ENCODE measurements at regions not wholly inside any gene's neighbourhood (a gene's known extent, or its start where the extent isn't known, plus 50 kb on each side); places are given as distances from the start of the nearest gene placed in this dataset.

DNA sequence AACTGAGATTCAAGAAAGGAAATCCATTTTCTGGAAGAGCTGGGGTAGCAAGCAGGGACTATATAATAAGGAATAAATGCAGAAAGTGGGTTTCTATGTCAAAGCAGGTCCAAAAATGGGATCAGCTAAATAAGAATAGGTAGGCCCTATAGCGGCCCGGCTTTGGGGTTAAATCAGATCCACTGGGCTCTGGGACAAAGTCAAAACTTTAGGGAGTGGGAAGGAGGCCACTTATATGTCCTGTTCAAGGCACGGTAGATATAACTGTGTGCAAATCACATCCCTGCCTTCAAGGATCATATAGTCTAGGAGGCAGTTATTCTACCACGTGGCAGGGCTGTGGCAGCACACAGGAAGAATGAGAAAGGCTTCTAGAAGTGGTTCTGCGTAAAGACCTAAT is 191.4 kb upstream of the CDYL start:
- H3K27me3 Mint-ChIP-seq = peaks cover 3% of the 10 kb centered on the region
- no peaks in the 10 kb centered on the region for H3K9me3 Mint-ChIP-seq
- H3K4me3 Mint-ChIP-seq = no peak overlapping the region
- H3K27ac Mint-ChIP-seq = no peak overlapping the region
- DNase-seq = no peak
- no peaks in the 10 kb centered on the region for H3K4me1 Mint-ChIP-seq
- H3K36me3 Mint-ChIP-seq = no peaks in the 10 kb centered on the region

DNA sequence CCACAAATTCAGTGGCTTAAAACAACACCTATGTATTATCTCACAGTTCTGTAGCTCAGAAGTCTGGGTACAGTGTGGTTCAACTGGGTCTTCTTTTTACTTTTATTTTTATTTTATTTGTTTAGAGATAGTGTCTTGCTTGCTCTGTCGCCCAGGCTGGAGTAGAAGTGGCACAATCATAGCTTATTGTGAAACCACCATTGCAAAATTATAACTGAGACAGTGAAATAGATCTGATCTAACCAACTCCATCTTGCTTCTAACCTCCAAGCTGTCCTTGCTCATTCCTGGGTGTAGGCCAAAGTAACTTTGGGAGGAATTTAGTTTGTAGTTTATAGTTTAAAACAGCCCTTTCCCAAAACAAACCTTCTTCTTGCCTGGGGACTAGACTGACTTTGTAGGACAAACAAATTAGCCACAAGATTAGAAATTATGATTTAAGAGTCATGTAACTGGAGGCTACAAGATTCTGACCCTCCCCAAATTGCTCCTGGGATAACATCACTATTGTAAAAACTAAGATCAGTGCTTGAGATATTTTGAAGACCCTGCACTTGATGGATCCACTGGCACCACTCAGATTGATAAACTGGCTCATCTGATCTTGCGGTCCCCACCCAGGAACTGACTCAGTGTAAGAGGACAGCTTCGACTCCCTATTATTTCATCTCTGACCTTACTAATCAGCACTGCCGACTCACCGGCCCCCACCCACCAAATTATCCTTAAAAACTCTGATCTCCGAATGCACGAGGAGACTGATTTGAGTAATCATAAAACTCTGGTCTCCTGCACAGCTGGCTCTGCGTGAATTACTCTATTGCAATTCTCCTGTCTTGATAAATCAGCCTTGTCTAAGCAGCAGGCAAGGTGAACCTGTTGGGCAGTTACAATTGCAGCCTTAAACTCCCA is 193.4 kb upstream of the CDYL start:
- H3K9me3 Mint-ChIP-seq = no peaks in the 10 kb centered on the region
- DNase-seq = no peak
- no peaks in the 10 kb centered on the region for H3K4me1 Mint-ChIP-seq
- no peaks in the 10 kb centered on the region for H3K36me3 Mint-ChIP-seq
- H3K4me3 Mint-ChIP-seq = no peak overlapping the region
- peaks cover 4% of the 10 kb centered on the region for H3K27me3 Mint-ChIP-seq
- no peak overlapping the region for H3K27ac Mint-ChIP-seq

DNA sequence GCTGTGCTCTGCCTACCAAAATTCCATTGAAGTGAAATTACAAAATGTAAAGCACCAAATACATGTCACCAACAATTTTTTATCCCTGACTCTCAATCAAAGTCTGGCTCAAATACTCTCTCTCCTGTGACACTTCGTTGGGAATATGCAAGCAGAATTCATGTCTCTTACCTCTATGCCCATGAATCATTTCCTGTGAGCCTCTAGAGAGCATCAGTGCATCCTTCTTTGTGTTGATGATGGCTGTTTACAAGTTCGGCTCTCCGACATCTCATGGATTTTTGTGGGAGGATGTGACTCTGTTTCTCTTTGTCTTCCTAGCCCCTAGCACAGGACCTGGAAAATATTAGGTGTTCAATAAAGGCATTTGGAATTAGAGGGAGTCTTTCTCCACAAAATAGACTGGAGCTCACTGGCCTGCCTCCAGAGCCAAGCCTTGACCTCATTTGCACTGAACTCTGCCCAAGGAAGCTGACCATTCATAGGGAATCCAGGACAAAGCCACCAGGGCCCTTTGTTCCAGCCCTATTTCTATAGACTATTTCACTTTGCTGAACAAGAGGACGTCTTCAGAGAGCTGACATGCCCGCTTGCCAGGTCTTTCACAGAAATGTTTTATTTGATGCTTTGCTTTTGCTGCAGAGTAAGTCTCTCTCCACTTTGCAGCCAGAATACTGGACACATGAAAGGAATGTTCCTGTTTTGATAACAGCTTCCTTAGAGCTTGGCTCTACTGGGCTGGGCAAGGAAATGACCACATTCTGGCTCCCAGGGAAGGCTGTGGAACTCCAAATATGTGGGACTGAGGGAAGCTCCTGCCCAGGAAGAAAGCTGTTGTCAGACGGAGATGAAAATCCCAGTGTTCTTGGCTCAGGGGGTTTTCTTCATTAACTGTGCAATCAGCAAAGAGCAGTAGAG is 194.5 kb upstream of the CDYL start:
- Mint-ChIP-seq H3K9me3 (no peaks in the 10 kb centered on the region), H3K36me3 (no peaks in the 10 kb centered on the region), H3K27ac (no peak overlapping the region), H3K4me3 (no peak overlapping the region), H3K27me3 (peaks cover 8% of the 10 kb centered on the region), H3K4me1 (no peaks in the 10 kb centered on the region)
- DNase-seq = no peak

DNA sequence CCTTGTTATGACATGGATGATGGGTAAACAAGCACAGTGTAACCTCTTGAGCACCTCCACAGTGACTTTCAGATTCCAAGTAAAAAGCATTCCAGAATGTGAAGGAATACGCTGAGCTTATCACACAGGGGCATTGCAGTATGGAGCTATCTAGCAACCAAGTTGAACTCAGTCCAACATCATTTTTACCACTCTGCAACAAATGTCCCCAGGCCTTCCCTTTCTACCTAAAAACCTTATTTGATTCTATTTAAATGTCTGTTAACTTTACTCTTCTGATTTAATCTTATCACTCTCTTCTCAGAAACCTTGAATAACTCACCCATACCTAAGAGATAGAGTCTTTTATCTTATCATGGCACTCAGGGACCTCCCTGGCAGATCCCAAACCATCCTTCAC is 195.8 kb upstream of the CDYL start:
- H3K27me3 Mint-ChIP-seq = peaks cover 18% of the 10 kb centered on the region
- H3K4me1 Mint-ChIP-seq = no peaks in the 10 kb centered on the region

DNA sequence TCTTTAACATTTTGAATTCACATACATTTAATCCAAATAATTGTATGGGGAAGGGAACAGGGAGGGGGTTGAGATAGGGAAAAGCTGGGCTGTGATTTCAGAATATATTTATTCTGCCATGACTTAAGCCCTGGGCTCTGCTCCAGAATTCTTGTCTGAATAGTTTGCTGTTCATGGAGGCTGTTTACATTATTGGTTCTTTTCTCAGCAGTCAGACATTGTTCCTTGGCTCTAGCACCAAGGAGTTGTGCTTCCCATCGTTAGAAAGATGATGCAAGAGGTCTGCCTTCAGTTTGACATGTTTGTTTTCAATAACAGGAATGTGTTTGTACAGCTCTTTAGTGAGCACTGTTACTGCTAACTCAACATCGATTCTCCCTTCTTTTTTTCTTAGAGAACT is 198.8 kb upstream of the CDYL start:
- H3K4me1 Mint-ChIP-seq = no peaks in the 10 kb centered on the region
- no peak overlapping the region for H3K27ac Mint-ChIP-seq
- peaks cover 2% of the 10 kb centered on the region for H3K9me3 Mint-ChIP-seq

More for the DNA sequence above, 195.8 kb upstream of the CDYL start:
- no peak overlapping the region for H3K27ac Mint-ChIP-seq
- H3K36me3 Mint-ChIP-seq = no peaks in the 10 kb centered on the region
- DNase-seq = no peak
- H3K9me3 Mint-ChIP-seq = no peaks in the 10 kb centered on the region
- no peak overlapping the region for H3K4me3 Mint-ChIP-seq

DNA sequence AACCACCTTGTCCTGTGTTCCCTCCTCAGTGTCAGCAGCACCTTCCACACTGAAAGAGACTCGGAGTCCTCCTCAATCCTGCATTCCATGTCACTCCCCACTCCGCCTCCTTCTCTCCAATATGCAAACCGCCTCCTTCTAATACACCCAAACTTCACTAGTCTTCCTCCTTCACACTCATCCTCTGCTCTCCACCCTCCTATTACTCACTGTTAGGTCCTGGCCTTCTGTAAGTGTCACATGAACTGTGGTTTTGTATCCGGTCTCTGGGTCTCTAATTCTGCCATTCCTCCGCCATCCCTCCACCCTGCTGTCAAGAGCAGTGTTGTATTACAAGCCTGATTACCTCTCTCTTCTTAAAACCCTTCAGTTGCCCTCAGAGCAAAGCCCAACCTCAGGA is 200.5 kb upstream of the CDYL start:
- H3K4me1 Mint-ChIP-seq = no peaks in the 10 kb centered on the region
- DNase-seq = no peak
- H3K27ac Mint-ChIP-seq = no peak overlapping the region
- H3K9me3 Mint-ChIP-seq = peaks cover 9% of the 10 kb centered on the region
- no peak overlapping the region for H3K4me3 Mint-ChIP-seq
- H3K36me3 Mint-ChIP-seq = peaks cover 2% of the 10 kb centered on the region
- H3K27me3 Mint-ChIP-seq = peaks cover 26% of the 10 kb centered on the region

More for the DNA sequence above, 198.8 kb upstream of the CDYL start:
- Mint-ChIP-seq H3K27me3 (peaks cover 26% of the 10 kb centered on the region), H3K4me3 (no peak overlapping the region), H3K36me3 (no peaks in the 10 kb centered on the region)
- no peak for DNase-seq

DNA sequence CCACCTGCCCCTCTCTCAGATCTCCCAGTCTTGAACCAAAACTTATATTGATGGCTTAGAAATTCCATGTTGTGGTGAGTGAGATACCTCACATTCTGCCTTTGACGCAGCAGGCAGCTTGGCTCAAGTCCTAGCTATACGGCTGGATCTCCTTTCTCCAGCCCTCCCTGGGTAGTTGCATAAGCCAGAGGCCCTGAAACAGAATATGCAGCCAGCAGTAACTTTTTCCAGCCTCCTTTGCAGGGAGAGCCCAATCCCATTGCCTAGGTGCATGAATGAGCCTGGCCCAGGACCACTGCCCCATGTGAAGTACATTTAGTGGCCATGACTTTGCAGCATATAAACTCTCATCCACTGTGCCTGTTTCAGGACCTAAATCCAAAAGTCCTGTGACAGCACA is 202.2 kb upstream of the CDYL start:
- H3K27ac Mint-ChIP-seq = no peak overlapping the region

DNA sequence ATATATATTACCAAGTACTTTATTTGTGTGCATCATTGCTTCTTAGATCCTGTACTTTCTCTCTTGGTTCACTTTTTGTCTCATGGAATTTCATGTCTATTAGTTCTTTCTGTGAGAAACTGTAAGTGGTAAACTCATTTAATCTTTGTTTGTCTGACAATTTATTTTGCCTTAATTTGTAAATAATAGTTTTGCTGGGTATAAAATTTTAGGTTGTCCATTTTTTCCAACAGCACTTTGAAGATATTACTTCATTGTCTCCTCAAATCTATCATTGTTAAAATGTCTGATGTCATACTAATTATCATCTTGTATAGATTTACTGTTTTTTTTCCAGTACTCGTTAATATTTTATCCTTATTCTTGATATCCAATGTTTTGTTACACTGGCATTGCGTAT is 205.2 kb upstream of the CDYL start:
- Mint-ChIP-seq H3K4me1 (no peaks in the 10 kb centered on the region), H3K36me3 (peaks cover 2% of the 10 kb centered on the region), H3K27ac (no peak overlapping the region), H3K27me3 (peaks cover 22% of the 10 kb centered on the region), H3K4me3 (no peak overlapping the region), H3K9me3 (peaks cover 11% of the 10 kb centered on the region)
- no peak for DNase-seq

More for the DNA sequence above, 202.2 kb upstream of the CDYL start:
- DNase-seq = no peak
- peaks cover 26% of the 10 kb centered on the region for H3K27me3 Mint-ChIP-seq
- no peaks in the 10 kb centered on the region for H3K4me1 Mint-ChIP-seq
- H3K36me3 Mint-ChIP-seq = peaks cover 2% of the 10 kb centered on the region
- peaks cover 11% of the 10 kb centered on the region for H3K9me3 Mint-ChIP-seq
- H3K4me3 Mint-ChIP-seq = no peak overlapping the region

DNA sequence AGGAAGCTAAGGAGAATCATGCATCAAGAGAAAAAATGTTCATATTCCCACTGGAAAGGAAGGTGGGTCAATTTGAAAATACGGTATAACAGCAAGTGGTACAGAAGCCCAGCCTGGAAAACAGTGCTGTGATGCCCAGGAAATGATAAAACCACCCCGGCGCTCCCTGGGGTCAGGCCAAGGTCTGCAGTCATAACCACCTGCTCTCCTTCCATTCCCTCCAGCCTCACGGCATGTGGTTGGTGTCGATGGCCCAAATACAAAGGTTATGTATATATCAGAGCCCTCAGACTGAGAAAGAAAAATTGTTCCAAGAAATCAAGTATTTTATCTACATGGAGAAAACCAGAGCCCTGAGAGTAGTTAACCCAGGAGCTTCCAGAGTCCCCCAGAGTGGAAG is 208.1 kb upstream of the CDYL start:
- Mint-ChIP-seq H3K36me3 (peaks cover 2% of the 10 kb centered on the region), H3K27ac (no peak overlapping the region), H3K4me3 (no peak overlapping the region), H3K4me1 (no peaks in the 10 kb centered on the region), H3K27me3 (peaks cover 6% of the 10 kb centered on the region), H3K9me3 (peaks cover 9% of the 10 kb centered on the region)
- DNase-seq = no peak

DNA sequence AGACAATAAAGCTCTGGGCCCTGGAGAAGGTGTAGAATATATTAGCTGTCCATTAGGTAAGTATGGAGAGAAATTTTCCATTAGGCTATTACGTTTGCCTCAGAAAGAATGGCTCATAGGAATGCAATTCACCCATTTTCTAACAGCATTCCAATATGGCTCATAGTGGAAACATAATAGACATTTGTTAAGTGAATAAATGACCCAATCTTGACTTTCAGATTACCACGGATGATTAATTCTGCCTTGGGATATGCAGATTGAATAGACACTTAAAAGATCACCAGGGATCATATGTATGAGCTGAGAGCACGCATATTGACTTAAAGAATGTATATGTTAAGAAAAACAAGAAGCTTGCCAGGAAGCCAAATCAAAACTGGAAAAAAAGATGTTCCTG is 209.1 kb upstream of the CDYL start:
- Mint-ChIP-seq H3K27me3 (peaks cover 6% of the 10 kb centered on the region), H3K36me3 (peaks cover 2% of the 10 kb centered on the region), H3K27ac (no peak overlapping the region), H3K4me1 (no peaks in the 10 kb centered on the region), H3K4me3 (no peak overlapping the region), H3K9me3 (peaks cover 9% of the 10 kb centered on the region)
- no peak for DNase-seq

DNA sequence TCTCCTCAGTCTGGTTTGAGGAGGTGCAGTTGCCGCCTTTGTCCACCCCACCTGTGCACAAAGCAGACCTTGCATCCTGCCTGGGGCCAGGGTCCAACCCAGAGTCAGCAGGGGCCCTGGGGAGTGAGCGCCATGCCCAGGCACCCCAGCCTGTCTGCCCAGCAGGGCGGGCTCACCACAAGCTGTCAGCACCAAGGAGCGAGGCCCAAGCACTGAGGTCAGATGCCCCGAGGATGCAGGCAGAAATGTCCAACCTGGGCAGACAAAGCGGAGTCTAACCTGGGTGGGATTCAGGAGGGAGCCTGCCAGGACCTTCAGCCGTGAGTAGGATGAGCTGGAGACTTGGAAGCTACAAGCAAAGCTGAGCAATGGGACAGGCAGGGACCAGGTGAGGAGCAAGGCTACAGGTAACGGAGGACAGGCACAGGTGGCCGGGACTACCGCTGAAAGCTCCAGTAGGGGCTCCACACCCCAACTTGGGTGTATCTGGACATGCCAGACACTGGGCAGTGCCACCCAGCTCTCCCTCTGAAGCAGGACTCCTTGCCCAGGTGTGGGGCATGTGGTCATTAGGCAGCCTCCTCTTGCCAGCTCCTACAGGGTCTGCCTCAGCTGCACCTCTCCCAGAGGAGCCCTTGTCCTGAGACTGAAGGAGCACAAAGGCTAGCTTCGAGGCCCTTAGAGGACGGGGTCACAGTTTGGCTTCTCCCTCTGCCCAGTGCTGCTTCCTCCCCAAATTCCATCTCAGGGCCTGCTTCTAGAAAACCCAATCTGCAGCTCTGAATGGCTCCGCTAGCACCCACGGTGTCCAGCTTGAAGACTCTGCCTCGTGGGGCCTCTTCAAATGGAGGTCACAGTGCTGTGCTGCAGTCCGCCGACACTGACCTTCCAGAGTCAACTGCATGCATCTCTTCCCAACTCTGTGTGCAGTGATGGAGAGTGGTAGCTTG is 210.6 kb upstream of the CDYL start:
- Mint-ChIP-seq H3K36me3 (no peaks in the 10 kb centered on the region), H3K4me1 (no peaks in the 10 kb centered on the region), H3K9me3 (peaks cover 2% of the 10 kb centered on the region), H3K4me3 (no peak overlapping the region), H3K27ac (no peak overlapping the region), H3K27me3 (peaks cover 6% of the 10 kb centered on the region)
- no peak for DNase-seq

DNA sequence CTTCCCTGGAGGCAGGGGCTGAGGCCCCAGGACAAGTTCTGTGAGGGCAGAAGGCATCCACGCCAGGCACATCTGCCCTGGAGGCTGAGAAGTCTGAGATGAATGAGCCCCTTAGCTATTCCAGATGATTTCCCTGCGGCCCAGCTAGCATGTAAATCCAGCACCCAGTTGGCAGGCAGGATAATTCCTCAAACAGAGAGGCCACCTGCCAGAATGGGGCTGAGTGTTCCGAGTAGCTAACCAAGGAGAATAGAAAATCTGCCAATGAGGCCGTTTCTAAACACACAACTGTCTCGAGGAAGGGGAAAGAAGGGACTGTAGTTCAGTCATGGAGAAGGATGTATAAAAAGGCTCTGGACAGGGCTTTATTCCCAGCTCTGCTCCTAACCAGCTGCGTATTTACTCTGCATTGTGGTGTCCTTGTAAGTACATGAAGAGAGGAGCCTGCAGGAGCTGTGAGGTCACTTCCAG is 211.4 kb upstream of the CDYL start:
- H3K27me3 Mint-ChIP-seq = peaks cover 6% of the 10 kb centered on the region
- H3K4me3 Mint-ChIP-seq = no peak overlapping the region
- no peaks in the 10 kb centered on the region for H3K36me3 Mint-ChIP-seq
- no peaks in the 10 kb centered on the region for H3K9me3 Mint-ChIP-seq
- no peak for DNase-seq
- no peak overlapping the region for H3K27ac Mint-ChIP-seq
- H3K4me1 Mint-ChIP-seq = no peaks in the 10 kb centered on the region

DNA sequence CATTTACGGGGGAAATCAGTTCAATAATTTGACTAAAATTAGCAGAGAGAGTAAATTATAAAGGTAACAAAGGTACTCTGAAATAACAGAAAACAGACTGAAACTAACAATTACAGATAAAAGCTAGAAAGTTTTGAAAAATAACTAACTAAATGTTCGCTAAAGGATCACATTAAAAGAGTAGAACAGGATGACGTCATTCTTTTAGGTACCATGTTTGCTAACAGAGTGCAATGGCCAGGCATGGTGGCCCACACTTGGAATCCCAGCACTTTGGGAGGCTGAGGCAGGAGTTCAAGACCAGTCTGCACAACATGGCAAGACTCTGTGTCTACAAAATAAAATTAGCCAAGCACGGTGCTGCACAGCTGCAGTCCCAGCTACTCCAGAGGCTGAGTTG is 212.3 kb upstream of the CDYL start:
- no peak overlapping the region for H3K4me3 Mint-ChIP-seq
- peaks cover 6% of the 10 kb centered on the region for H3K27me3 Mint-ChIP-seq

DNA sequence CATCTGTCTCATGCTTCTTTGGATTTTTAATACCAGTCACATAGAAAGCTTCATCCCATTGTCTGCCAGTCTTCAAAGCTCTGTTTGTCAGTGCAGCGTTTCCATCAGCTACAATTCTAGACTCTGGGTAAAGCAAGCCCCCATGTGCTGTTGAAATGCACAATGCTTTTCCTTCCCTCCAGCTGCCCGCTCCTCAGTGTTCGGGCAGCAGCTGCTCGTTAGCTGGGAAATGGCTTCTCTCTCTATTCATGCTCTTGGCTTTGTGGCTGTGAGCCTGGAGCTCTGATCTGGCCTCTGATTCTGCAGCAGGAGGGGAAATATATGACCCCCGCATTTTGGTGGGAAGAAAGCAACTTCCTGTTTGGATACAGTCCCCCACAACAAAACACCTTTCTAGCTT is 213.0 kb upstream of the CDYL start:
- no peaks in the 10 kb centered on the region for H3K4me1 Mint-ChIP-seq
- DNase-seq = no peak
- no peak overlapping the region for H3K27ac Mint-ChIP-seq
- H3K27me3 Mint-ChIP-seq = peaks cover 6% of the 10 kb centered on the region
- no peak overlapping the region for H3K4me3 Mint-ChIP-seq
- H3K36me3 Mint-ChIP-seq = no peaks in the 10 kb centered on the region
- H3K9me3 Mint-ChIP-seq = no peaks in the 10 kb centered on the region

More for the DNA sequence above, 212.3 kb upstream of the CDYL start:
- Mint-ChIP-seq H3K9me3 (no peaks in the 10 kb centered on the region), H3K27ac (no peak overlapping the region), H3K4me1 (no peaks in the 10 kb centered on the region), H3K36me3 (no peaks in the 10 kb centered on the region)
- no peak for DNase-seq
